ENCODE measurements at regions not wholly inside any gene's neighbourhood (a gene's known extent, or its start where the extent isn't known, plus 50 kb on each side); places are given as distances from the start of the nearest gene placed in this dataset.

GRCh38 chr21:24594082-24594481 is 1013.2 kb downstream of the MRPL39 start:
- no peak for DNase-seq

GRCh38 chr21:24590261-24590660 is 1017.0 kb downstream of the MRPL39 start:
- H3K9me2 ChIP-seq (replicated peaks; ENCODE audit: insufficient read depth, low read length), result no peaks in the 10 kb centered on the region
- DNase-seq, result no peak

More at GRCh38 chr21:24594082-24594481, 1013.2 kb downstream of the MRPL39 start:
- TF ChIP-seq EZH2 (optimal IDR thresholded peaks at IDR 0.05; ENCODE audit: low read depth, low read length) (no peak), EZH2phosphoT487 (IDR thresholded peaks at IDR 0.05; ENCODE audit: low read length) (no peak)
- TF ChIP-seq, protein P1, sequence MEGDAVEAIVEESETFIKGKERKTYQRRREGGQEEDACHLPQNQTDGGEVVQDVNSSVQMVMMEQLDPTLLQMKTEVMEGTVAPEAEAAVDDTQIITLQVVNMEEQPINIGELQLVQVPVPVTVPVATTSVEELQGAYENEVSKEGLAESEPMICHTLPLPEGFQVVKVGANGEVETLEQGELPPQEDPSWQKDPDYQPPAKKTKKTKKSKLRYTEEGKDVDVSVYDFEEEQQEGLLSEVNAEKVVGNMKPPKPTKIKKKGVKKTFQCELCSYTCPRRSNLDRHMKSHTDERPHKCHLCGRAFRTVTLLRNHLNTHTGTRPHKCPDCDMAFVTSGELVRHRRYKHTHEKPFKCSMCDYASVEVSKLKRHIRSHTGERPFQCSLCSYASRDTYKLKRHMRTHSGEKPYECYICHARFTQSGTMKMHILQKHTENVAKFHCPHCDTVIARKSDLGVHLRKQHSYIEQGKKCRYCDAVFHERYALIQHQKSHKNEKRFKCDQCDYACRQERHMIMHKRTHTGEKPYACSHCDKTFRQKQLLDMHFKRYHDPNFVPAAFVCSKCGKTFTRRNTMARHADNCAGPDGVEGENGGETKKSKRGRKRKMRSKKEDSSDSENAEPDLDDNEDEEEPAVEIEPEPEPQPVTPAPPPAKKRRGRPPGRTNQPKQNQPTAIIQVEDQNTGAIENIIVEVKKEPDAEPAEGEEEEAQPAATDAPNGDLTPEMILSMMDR (IDR thresholded peaks at IDR 0.05; ENCODE audit: low read length), result no peak
- H3K9ac ChIP-seq (ENCODE audit: low read length), result no peak overlapping the region
- H3K27me3 ChIP-seq (replicated peaks; ENCODE audit: insufficient read depth, low read length), result no peaks in the 10 kb centered on the region
- no peaks in the 10 kb centered on the region for H3K9me2 ChIP-seq (replicated peaks; ENCODE audit: insufficient read depth, low read length)
- no peak overlapping the region for H3K27ac ChIP-seq (ENCODE audit: low read length)
- no peak overlapping the region for H2AFZ ChIP-seq (ENCODE audit: low read length)
- H3K4me2 ChIP-seq (ENCODE audit: low read depth, low read length), result no peak overlapping the region
- no peaks in the 10 kb centered on the region for H4K20me1 ChIP-seq (ENCODE audit: insufficient read depth, low read length)
- H3K4me3 ChIP-seq (ENCODE audit: low read length), result no peak overlapping the region
- no peaks in the 10 kb centered on the region for H3K36me3 ChIP-seq (replicated peaks; ENCODE audit: insufficient read depth, low read length)
- no peaks in the 10 kb centered on the region for H3K9me3 ChIP-seq (replicated peaks; ENCODE audit: insufficient read depth, low read length)
- no peaks in the 10 kb centered on the region for H3K4me1 ChIP-seq (ENCODE audit: low read length)
- no peaks in the 10 kb centered on the region for H3F3A ChIP-seq (ENCODE audit: insufficient read depth, low read length)
- no peaks in the 10 kb centered on the region for H3K79me2 ChIP-seq (ENCODE audit: low read length)

DNA sequence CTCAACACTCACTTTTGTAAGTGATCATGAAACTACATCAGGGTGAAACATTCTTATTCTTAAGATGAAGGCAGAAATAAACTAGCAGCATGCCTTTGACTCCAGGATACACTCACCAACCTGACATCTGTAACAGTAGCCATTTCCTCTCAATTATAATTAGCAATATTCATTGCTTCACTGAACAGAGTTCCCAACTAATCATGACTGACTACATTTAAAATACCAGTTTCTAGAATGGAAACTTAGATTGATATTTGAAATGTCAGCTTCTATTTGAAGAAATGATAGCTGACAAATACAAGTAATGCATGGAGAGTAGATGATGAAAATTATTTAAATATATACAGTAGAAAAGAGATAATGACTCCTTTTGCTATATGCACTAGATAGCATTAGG is 1023.8 kb downstream of the MRPL39 start:
- no peaks in the 10 kb centered on the region for H3K9me3 ChIP-seq (replicated peaks; ENCODE audit: insufficient read depth, low read length)
- no peak overlapping the region for H2AFZ ChIP-seq (ENCODE audit: low read length)
- H3K4me2 ChIP-seq (ENCODE audit: low read depth, low read length), result no peak overlapping the region
- TF ChIP-seq EZH2phosphoT487 (IDR thresholded peaks at IDR 0.05; ENCODE audit: low read length) (no peak), EZH2 (optimal IDR thresholded peaks at IDR 0.05; ENCODE audit: low read depth, low read length) (no peak)
- TF ChIP-seq, protein P1 (IDR thresholded peaks at IDR 0.05; ENCODE audit: low read length), result no peak
- no peaks in the 10 kb centered on the region for H4K20me1 ChIP-seq (ENCODE audit: insufficient read depth, low read length)
- H3K27ac ChIP-seq (ENCODE audit: low read length), result no peak overlapping the region
- H3K9ac ChIP-seq (ENCODE audit: low read length), result no peak overlapping the region
- no peaks in the 10 kb centered on the region for H3K9me2 ChIP-seq (replicated peaks; ENCODE audit: insufficient read depth, low read length)
- no peaks in the 10 kb centered on the region for H3K36me3 ChIP-seq (replicated peaks; ENCODE audit: insufficient read depth, low read length)
- no peak for DNase-seq
- no peak overlapping the region for H3K4me3 ChIP-seq (ENCODE audit: low read length)
- no peaks in the 10 kb centered on the region for H3K4me1 ChIP-seq (ENCODE audit: low read length)
- no peaks in the 10 kb centered on the region for H3K79me2 ChIP-seq (ENCODE audit: low read length)
- no peaks in the 10 kb centered on the region for H3F3A ChIP-seq (ENCODE audit: insufficient read depth, low read length)
- H3K27me3 ChIP-seq (replicated peaks; ENCODE audit: insufficient read depth, low read length), result no peaks in the 10 kb centered on the region

More at GRCh38 chr21:24590261-24590660, 1017.0 kb downstream of the MRPL39 start:
- Histone ChIP-seq H3K9ac (ENCODE audit: low read length) (no peak overlapping the region), H3K27ac (ENCODE audit: low read length) (no peak overlapping the region), H3K27me3 (replicated peaks; ENCODE audit: insufficient read depth, low read length) (no peaks in the 10 kb centered on the region), H3F3A (ENCODE audit: insufficient read depth, low read length) (no peaks in the 10 kb centered on the region), H3K4me1 (ENCODE audit: low read length) (no peaks in the 10 kb centered on the region), H3K9me3 (replicated peaks; ENCODE audit: insufficient read depth, low read length) (no peaks in the 10 kb centered on the region), H3K4me2 (ENCODE audit: low read depth, low read length) (no peak overlapping the region), H3K79me2 (ENCODE audit: low read length) (no peaks in the 10 kb centered on the region), H4K20me1 (ENCODE audit: insufficient read depth, low read length) (no peaks in the 10 kb centered on the region), H3K4me3 (ENCODE audit: low read length) (no peak overlapping the region), H2AFZ (ENCODE audit: low read length) (no peak overlapping the region), H3K36me3 (replicated peaks; ENCODE audit: insufficient read depth, low read length) (no peaks in the 10 kb centered on the region)
- no peak for TF ChIP-seq EZH2 (optimal IDR thresholded peaks at IDR 0.05; ENCODE audit: low read depth, low read length)
- TF ChIP-seq, protein P1 (IDR thresholded peaks at IDR 0.05; ENCODE audit: low read length), result no peak
- no peak for TF ChIP-seq EZH2phosphoT487 (IDR thresholded peaks at IDR 0.05; ENCODE audit: low read length)
